ENCODE measurements at regions not wholly inside any gene's neighbourhood (a gene's known extent, or its start where the extent isn't known, plus 50 kb on each side); places are given as distances from the start of the nearest gene placed in this dataset.

- TF ChIP-seq, protein P1, sequence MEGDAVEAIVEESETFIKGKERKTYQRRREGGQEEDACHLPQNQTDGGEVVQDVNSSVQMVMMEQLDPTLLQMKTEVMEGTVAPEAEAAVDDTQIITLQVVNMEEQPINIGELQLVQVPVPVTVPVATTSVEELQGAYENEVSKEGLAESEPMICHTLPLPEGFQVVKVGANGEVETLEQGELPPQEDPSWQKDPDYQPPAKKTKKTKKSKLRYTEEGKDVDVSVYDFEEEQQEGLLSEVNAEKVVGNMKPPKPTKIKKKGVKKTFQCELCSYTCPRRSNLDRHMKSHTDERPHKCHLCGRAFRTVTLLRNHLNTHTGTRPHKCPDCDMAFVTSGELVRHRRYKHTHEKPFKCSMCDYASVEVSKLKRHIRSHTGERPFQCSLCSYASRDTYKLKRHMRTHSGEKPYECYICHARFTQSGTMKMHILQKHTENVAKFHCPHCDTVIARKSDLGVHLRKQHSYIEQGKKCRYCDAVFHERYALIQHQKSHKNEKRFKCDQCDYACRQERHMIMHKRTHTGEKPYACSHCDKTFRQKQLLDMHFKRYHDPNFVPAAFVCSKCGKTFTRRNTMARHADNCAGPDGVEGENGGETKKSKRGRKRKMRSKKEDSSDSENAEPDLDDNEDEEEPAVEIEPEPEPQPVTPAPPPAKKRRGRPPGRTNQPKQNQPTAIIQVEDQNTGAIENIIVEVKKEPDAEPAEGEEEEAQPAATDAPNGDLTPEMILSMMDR (IDR thresholded peaks at IDR 0.05), result no peak
- TF ChIP-seq POLR2A (IDR thresholded peaks at IDR 0.05), result no peak
Observed at GRCh38 chr12:28876196-28876798, 272.8 kb upstream of the FAR2 start.

Measured in prostate gland (tissue), 2 donors.